HG03135 (cell line): ENCODE measurements at regions not wholly inside any gene's neighbourhood (a gene's known extent, or its start where the extent isn't known, plus 50 kb on each side); places are given as distances from the start of the nearest gene placed in this dataset.

ENCODE experiments used
- ATAC-seq: cut with Tn5 transposase; IDR thresholded peaks from one replicate; pipeline ENCODE4 v1.9.1; 2021; ENCODE audit warnings: mild to moderate bottlenecking, moderate library complexity; ENCODE audit not compliant: unreplicated experiment

DNA sequence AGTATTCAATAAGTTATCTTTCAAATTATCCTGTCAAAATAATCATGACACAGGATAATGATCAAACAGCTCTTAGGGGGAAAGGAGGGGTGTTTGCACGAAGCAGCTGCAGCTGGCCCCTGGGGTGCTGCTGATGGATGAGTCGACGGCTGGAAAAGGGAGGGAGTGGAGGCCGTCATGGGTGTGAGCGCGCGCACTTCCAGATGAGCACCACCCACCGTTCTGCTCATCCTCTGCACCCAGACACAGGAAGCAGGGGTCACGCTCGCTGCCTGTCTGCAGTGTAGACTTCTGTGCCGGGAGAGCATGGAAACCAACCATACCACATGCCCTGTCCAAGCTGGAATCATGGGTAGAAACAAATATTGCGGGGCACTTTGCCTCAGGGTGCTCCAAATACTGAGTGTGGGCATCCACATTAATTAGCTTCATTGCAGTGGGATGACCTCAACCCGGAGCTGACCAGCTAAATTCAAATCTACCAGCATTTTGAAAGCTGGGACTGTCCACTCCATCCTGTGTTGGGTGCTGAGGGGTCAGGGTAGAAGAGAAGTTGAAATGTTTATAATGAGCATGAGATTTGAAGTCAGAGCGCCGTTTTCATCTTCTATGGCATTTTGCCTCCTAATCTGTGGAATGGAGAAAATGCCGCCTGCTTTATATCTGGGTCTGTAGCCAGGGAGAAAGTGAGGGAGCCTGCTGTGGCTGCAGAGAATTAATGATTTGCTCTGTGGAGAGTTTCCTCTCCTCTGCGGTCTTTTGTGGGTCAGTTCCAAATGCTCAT is 802.4 kb downstream of the TBC1D22A start:
- ATAC-seq, result no peak

DNA sequence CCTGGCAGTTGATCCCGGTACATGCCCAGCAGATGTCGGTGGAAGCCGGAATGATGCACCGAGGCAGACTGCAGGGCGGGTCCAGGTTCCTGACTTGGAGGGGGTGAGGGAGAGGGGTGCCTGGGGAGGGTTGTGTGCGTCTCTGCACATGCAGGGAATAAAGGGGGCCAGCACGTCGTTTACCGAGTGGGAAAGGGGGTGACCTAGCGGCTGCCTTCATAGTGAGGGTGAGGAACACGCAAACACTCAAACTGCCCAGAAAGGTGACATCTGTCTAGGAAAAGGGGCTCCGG is 801.7 kb downstream of the TBC1D22A start:
- ATAC-seq, result no peak

DNA sequence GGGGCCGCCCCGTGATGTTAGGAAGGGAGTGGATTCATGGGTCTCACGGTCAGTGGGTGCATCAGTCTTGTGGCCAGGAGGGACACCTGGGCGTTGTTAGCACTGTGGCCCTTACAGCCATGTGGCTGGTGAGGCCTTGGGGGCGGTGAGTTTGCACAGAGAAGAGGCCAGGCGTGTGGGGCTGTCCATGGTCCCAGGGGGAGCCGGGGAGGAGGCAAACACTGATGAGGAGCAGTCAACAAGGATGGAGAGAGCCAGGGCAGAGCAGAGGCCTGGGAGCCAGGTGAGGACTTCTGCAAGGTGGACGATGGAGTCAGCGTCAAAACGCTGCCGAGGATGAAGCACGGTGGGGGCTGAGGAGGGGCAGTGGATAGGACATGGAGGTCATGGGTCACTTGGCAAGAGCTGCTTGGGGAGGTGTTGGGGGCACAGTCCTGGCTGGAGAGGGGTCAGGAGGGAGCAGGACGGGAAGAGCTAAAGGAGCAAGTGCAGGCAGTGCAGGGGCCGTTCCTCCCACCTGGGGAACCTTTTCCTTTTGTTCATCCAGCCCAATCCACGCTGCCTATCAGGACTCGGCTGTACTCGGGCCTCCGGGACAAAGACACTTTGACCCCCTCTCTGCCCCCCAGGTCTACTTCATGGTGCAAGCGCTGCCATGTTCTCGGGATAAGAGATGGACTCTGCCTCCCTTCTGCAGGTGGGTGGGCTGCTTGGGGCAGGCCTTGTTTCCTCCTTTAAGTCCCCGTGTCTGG is 801.1 kb downstream of the TBC1D22A start:
- ATAC-seq, result no peak

DNA sequence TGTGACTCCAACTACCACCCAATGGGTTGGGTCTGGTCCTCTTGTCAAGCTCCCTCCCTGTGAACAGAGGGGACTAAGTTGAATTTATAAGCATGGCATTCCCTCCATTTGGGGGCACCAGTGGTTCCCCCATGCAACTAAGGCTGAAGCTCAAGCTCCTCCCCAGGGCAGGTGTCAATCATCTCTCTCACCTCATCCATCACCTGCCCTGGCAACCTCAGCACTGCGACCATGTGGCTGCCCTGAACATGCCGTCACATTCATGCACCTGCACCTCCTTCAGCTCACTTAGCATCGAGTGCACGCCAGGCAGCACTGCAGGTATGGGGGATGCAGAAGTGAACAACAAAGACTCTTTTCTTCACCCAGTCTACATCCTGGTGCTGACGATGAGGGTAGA is 799.3 kb downstream of the TBC1D22A start:
- ATAC-seq, result no peak

DNA sequence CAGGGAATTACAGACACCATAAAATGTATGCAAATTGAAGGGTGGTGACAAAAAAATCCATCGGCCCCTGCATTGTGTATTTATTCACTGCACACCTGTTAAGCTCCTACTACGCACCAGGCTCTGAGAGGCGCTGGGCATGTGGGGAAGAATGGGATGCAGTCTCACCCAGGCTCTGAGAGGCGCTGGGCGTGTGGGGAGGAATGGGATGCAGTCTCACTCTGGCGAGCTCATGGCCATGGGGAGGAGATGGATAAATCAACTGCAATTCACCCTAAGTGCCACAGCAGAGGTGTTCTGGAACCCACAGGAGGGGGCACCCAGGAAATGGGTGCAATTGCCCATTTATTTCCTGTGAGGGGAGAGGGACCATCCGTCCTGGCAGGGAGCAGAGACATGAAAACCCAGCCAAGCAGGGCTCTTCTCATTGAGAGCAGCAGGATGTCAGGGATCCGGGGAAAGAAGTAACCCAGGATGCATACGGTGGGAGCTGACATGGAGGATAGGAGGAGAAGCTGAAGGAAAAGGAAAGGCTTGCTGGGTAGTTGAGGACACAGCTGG is 798.7 kb downstream of the TBC1D22A start:
- no peak for ATAC-seq

DNA sequence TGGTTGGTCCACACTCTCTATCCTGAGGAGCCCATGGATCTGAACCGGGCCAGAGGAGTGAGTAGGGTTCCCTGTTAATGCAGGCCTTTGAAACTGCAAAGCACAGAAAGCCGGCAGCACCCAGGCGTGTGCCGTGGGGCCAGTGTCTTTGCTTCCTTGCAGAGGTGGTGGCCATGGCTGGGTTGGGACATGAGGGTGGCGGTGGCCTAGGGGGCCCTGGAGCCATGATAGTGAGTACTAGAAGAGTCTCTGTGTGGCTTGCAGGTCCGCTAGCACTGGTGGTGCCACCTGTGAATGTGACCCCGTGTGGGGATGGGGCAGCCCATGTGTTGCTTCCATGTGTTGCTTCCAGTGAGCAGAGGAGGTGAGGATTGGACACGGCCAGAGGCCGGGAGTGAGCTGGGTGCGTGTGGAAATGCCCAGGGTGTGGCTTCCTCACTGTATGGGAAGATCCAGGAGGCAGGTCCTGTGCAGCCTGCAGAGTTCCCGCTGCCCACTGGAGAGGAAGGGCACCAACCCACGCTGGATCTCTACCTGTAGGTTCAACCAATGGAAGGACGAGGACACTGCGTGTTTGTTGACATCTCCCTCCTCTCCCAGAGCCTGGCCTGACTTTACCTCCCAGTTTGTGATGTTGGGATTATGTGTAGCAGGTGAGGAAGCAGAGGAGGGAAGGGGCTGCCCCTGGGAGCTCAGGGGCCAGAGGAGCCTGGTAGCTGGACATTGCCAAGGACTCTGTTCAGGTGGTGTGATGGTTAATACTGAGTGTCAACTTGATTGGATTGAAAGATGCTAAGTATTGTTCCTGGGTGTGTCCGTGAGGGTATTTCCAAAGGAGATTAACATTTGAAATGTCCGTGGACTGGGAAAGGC is 796.6 kb downstream of the TBC1D22A start:
- no peak for ATAC-seq

DNA sequence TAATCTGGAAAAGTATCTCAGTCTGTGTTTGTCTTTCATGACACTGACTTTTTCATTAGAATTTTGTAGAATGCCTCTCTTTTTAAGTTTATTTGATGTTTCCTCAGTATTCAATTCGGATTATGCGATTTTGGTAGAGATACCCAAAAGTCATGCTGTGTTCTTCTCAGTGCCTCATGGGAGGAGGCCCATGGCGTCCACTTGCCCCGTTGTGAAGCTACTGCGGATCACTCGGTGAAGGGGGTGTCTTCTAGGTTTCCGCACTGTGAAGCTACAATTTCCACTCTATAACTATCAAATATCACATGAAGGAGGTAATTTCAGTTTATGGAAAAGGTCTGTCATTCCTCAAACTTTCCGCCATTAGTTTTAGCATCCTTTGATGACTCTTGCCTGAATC is 794.0 kb downstream of the TBC1D22A start:
- no peak for ATAC-seq

DNA sequence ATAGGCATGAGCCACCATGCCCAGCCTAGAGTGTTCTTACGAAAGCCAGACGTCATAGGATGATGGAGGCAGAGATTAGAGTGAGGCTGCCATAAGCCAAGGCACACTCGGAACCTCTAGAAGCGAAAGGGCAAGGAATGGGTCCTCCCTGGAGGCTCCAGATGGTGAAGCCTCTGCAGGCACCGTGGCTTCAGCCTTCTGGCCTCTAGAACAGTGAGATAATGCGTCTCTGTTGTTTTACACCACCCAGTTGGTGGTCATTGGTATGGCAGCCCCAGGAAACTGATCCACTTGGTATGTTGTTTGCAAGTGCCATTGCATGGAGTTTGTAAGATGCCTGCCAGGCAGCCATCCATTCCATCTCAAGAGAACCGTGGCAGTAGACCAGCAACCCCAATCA is 791.0 kb downstream of the TBC1D22A start:
- no peak for ATAC-seq

DNA sequence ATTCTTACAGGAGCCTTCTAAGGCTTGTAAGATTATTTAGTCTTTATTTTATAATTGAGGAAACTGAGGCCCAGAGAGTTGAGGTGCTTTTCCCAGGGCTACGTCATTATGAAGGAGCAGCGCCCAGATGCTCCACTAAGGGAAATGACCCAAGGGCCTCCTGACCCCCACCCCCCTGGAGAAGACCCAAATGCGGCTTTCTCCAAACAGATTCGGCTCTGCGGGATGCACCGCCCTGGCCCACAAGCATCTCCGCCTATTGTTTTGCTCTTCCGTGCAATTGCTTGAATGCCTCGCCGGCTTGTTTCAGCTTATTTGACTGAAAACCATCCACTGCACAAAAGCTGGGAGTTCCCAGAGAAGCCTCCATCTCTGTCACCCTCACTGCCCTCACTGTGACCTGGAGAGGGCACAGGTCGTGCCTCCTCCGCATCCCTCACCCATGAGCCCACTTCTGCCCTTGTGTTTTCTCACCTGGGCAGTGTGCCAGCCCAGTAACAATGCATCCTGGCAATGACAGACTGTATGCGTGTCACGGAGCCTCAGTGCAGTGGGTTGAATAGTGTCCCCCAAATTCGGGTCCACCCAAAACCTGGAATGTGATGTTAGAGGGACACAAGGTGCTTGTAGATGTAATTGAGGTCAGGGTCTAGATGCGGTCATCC is 790.2 kb downstream of the TBC1D22A start:
- ATAC-seq, result no peak

DNA sequence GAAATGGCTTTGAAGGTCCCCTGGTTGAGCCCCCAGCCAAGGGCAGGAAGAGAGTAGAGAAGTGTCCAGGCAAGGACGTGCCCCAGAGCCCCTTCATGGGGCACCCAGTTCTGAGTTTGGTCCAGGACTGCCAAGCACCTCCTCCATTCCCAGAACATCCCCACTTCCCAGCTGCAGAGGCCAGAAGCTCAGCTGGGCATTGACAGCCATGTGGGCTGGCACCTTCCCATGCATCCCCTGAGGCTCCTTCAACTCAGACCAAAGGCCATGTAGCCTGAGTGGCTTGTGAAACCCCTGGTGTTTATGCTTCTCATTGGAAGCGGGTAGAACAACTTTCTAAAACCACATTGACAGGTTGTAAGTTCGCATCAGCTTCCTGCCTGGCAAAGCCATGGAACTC is 789.6 kb downstream of the TBC1D22A start:
- no peak for ATAC-seq

DNA sequence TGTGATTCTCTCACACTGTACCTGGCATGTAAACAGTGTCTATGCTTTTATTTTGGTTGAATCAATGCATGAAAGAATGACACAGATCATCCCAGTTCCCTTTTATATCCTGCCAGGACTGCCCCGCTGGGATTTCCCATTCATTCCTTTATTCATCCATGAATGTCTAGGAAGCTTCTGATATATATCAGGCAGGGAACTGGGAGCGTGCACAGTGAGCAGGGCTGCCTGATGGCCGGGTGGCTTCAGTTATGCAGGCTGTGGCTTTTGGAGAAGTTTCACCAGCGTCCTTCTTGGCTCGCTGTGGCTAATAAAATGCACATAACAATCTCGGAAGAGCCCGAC is 789.0 kb downstream of the TBC1D22A start:
- no peak for ATAC-seq

DNA sequence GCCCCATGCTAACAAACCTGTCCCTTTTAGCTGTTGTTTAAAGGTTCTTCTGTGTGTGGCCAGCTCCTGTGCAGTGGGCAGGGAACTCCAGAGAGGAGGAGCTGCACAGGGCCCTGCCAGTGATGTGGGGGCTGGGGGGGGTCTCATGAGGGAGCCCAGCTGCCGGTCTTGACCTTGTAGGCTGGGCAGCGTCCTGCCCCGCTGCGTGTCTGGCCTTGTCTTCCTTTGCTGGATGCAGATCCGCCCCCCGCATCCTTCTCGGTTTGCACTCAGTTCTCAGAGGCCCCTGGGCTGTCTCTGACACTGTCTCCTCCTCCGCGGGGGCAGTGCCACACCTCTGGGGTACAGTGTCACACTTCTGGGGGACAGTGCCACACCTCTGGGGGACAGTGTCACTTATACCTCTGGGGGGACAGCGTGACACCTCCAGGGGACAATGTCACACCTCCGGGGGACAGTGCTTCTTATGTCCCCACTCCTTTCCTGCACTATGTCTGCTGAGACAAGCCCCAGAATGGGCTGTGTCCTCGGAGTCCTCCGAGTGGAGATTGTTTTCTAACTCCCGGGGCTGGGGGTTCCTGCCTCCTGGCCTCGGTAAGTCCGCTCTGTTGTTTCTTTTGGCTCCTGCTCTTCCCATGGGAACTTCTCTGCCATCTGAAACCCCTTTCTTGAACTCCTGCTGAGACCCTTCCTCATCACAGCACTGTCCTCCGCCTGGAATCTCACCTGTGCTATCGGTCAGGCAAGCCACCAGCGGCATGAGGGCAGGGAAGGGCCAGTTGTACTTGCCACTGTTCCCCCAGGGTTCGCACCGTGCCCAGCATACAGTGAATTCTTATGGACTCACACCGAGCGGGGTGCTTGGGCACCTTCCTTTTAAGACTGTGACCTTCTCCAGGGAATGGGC is 788.3 kb downstream of the TBC1D22A start:
- no peak for ATAC-seq

DNA sequence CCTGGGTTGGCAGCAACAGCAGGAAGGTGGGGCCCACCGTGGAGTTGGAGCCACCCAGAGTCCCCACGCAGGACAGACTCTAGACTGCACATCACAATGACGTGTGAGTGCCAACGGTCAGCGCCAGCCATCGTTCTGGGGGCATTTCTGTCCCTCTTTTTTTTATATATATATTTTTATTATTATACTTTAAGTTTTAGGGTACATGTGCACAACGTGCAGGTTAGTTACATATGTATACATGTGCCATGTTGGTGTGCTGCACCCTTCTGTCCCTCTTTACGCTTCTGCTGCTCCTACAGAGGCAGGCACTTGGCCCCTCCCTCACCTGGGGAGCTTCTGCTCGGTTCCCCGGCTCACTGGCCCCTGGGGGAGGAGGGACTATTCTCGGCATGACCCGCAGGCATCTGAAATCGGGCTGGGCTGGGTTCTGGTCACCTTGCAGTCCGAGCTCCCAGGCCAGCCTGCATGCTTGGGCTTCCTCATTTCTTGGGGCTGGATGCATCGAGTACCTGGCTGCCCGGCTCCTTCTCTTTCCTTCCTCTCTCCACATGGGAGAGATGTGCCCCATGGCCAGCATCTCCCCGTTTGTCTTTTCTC is 787.4 kb downstream of the TBC1D22A start:
- no peak for ATAC-seq

DNA sequence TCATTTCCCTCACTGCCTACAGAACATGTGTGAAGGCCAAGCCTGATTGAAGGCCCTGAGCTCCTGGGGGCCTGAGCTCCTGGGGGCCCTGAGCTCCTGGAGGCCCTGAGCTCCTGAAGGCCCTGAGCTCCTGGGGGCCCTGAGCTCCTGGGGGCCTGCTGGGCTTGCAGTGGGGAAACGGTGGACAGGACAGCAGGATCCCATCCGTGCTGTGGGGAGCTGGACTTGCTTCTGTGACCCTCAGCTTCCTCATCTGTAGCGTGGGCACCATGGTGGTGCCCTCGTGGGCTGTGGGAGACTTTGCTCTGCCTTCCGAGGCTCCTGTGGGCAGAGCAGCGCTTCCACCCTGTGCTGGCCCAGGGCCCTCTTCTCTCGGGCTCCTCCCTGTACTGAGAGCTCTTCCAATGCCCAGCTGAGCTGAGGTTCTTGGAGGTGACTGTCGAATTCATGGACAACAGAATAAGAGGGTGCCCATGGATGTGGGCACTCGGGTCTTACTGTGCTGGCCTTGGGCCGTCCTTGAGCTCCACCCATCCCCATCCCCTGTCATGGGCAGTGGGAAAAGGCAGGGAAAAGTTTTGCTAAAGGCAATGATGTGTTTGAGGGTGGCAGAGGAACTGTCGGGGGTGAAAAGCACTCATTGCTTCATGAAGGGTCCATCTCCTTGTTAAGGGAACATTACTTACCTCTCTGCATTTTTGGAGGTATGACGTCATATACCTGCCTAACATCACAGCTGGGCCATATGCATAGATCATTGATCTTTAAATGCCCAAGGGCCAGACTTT is 786.7 kb downstream of the TBC1D22A start:
- ATAC-seq, result no peak

DNA sequence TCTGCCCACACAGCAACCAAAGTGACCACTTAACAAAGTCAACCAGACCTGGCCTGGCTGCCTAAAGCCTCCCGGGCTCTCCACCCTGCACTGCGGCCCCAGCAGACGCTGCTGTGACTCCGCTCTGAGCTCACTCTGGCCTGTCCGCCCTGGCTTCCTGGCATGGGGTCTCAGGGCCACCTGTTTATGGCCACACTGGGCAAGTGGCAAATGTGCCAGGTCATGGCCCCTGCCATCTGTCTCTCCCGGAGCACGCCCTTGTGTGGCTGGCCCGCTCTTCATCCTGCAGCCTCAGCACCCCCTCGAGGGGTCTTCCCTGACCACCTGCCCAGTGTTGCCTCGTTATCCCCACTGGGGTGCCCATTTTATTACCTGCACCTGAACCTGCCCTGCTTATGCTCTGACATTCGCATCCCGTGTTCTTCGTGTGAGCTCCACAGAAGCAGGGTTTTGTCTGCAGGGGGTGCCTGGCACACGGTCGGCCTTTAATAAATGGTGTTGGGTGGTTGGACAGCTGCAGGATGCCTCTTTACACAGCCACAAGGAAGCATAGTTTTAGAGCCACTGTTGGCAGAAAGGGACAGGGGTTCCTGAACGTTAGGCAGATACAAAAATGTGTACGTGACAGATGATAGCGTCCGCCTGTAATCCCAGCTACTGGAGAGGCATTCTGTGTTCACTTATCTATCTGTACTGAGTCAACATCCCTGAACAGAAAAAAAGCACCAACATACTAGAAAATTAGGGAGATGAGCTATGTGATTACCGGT is 785.6 kb downstream of the TBC1D22A start:
- no peak for ATAC-seq

DNA sequence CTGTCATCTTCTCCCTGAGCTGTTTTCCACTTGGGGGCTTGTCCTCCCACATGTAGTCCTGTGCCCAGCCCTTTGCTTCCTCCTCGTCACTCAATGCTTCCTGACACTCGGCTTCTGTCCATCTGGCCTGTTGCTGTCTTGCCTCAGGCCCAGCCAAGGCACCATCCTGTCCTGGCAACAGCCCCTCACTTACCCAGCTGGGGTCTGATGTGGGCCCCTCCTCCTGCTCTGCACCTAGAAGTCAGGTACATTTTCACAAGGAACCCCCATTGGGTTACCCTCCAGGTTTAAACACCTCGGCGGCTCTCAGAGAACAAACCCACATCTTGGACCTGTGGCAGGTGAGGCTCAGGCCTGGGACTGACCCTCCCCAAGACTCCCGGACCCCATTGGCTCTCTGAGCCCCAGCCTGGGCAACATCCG is 784.8 kb downstream of the TBC1D22A start:
- no peak for ATAC-seq

DNA sequence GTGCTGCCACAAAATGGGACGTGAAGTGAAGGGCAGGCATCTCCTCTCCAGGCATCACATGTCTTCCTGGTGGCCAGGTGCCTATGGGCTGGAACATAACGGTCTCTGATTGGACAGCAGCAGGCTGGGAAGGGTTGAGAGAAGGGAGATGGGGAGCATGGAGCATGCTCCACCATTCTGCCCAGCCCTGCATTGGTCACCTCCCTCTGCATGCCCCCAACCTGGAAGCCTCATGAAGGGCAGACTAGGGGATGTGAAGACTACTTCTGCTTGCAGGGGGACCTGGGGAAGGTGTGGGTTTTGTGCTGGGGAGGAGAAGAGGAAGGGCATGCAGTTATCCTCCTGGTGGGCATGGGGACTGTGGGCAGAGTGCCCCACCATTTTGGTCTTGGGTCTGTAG is 782.2 kb downstream of the TBC1D22A start:
- ATAC-seq, result no peak

DNA sequence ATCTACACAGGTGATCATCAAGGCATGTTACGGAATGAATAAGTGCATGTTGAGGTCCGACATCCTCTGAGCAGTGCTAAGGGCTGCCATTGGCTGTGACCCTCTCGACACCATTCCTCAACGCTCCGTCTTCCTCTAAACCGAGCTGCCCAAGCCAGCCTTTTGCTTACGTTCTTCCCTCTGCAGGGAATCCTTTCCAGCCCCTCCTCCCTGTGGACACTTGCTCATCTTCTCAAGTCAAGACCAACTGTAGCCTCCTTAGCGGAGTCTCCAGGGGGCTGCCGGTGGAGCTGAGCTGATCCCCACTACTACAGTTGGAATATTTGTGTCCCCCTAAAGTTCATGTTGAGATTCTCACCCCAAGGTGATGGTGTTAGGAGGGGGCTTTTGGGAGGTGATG is 781.0 kb downstream of the TBC1D22A start:
- ATAC-seq, result no peak
